AML-193 (cell line): ENCODE measurements at regions not wholly inside any gene's neighbourhood (a gene's known extent, or its start where the extent isn't known, plus 50 kb on each side); places are given as distances from the start of the nearest gene placed in this dataset.
"Not testable (repeated sequence)": the region's sequence is repeated elsewhere in the genome, so short reads cannot be mapped to it uniquely, and the experiment has no call there.

Source experiments
- DNase-seq, 2 experiments: peaks; one replicate each; lab custom pipeline; 2025; lab: John Stamatoyannopoulos, UW

DNA sequence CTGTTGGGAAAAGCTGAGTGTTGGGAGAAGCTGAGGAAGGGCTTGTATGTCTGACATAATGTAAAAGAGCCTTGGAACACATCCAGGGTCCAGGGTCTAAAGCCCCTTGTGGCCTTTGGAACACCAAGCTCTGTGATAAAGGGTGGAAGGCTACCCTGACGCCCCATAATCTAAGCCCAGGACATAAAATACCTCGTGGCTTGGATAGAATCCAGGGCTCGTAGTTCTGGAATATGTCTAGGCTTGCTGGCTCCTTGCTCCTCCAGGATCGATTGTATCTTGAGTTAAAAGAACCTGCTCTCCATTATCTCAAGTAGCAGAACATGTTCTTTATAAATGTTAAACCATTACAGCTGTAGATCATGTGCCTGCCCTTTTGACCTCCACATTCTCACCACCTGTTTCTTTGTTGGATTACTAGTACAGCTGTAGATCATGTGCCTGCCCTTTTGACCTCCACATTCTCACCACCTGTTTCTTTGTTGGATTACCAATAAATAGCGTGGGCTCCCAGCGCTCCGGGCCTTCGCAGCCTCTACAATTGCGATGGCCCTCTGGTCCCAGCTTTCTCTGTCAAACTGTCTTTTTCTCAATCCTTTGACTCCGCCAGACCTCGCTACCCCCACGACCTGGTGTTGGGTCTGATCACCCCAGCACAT is 246.9 kb upstream of the KCNH7 start:
- DNase-seq, result not testable (repeated sequence)

DNA sequence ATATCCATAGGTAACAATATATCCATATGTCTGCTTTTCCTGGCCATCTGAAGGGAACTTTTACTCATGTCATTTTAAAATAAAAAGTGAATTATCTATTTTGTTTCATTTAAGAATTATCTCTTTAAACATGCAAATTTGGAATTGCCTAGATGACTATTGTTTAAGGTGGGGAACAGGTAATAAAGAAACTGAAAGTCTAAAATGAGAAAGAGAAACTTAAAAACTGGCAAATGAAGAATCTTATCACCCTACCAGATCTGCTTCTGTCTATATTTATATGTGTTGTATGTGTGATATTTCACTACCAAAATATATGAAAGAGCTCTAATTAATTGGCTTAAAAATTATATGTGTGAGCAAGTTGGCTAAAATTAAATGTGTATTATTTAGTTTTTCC is 243.2 kb upstream of the KCNH7 start:
- DNase-seq, result no peak

GRCh38 chr2:163077241-163077640 is 238.7 kb upstream of the KCNH7 start:
- DNase-seq, result peak; percentile 61 to 75

DNA sequence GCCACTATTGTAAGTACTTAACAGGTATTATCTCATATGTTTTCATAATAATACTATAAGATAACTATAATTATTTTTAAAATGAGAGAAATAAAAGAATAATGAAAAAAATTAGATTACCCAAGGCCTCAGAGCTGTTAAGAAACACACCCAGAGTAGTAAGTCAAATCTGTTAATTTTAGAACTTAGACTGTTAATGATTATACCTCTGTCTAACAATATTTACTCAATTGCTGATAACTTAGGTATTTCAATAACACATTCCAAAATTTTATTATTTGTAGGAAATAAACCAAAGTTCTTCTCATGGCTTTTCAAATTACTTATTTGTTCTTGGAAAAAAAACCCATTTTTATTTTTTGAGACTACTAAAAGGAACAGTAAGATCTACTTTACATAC is 227.5 kb upstream of the KCNH7 start:
- DNase-seq, result no peak

GRCh38 chr2:163062524-163062923 is 224.0 kb upstream of the KCNH7 start:
- DNase-seq, result no peak

GRCh38 chr2:163046615-163047014 is 208.0 kb upstream of the KCNH7 start:
- no peak for DNase-seq

GRCh38 chr2:163045830-163046229 is 207.3 kb upstream of the KCNH7 start:
- DNase-seq, result no peak

- no peak for DNase-seq
Measured at GRCh38 chr2:163044114-163044513, 205.5 kb upstream of the KCNH7 start.

- no peak for DNase-seq
Measured at GRCh38 chr2:163043201-163043600, 204.6 kb upstream of the KCNH7 start.

GRCh38 chr2:163039266-163039665 is 200.7 kb upstream of the KCNH7 start:
- DNase-seq, result no peak

DNA sequence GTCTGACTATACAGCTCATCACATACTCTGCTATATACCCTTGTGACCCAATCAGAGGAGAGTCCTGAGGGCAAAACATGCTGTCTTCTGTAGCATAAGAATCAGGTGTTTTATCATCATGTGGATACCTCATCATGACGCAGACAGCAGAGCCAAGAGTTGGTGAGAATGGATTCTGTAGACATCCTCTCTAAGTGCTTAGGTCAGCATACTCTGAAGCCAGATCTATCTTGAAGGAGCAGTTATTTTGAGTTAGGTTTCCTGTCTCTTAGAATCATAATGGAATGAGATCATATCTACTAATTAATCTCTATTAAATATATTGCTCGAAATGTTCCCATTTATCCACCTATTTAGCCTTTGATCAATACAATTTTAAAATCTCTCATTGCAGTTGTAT is 190.2 kb upstream of the KCNH7 start:
- DNase-seq, result no peak

DNA sequence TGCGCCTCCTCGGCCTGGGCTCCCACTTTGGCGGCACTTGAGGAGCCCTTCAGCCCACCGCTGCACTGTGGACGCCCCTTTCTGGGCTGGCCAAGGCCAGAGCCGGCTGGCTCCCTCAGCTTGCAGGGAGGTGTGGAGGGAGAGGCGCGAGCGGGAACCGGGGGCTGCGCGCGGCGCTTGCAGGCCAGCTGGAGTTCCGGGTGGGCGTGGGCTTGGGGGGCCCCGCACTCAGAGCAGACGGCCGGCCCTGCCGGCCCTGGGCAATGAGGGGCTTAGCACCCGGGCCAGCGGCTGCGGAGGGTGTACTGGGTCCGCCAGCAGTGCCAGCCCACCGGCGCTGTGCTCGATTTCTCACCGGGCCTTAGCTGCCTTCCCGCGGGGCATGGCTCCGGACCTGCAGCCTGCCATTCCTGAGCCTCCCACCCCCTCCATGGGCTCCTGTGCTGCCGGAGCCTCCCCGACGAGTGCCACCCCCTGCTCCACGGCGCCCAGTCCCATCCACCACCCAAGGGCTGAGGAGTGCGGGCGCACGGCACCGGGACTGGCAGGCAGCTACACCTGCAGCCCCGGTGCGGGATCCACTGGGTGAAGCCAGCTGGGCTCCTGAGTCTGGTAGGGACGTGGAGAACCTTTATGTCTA is 187.7 kb upstream of the KCNH7 start:
- DNase-seq, result not testable (repeated sequence)

GRCh38 chr2:163016882-163017281 is 178.3 kb upstream of the KCNH7 start:
- DNase-seq, result not testable (repeated sequence)

GRCh38 chr2:163011000-163011399 is 172.4 kb upstream of the KCNH7 start:
- no peak for DNase-seq

- DNase-seq, result no peak
Measured at GRCh38 chr2:163008642-163009041, 170.1 kb upstream of the KCNH7 start.

- DNase-seq, result no peak
Measured at GRCh38 chr2:162994718-162995117, 156.2 kb upstream of the KCNH7 start.

DNA sequence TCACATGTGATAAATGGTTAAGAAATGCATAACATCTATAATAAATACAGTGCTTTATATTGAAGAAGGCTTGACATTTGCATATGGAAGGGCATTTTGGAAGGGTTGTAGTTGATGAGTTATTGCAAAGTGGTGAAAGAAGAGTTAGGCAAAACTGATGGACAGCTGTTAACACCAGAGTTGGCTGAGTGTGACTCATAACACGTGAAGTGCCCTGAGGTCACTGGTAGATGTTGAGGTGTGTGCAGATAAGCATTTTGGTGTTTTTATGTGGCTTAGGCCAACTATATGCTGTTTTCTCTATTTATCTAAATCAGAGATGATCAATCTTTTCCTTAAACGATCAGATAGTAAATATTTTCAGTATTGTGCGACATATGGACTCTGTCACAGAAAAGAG is 154.3 kb upstream of the KCNH7 start:
- no peak for DNase-seq

DNA sequence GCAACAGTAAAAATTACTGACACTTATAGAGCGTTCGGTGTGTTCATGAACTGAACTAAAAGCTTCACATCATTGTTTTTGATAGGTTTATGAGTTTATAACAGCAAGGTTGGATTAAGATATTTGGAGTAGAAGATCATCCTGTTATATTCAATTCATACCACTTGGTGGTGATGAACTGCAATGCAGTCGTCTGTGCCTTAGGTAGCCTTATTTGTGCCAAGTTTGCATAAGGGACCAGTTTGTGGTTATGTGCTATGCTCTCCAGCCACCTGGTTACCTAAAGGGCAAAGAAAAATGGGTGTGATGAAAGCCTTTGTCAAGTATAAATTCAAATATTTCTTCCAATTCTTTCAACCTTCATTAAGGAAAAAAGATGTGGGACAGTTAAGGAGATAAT is 150.9 kb upstream of the KCNH7 start:
- peak; percentile 5 to 6 for DNase-seq

DNA sequence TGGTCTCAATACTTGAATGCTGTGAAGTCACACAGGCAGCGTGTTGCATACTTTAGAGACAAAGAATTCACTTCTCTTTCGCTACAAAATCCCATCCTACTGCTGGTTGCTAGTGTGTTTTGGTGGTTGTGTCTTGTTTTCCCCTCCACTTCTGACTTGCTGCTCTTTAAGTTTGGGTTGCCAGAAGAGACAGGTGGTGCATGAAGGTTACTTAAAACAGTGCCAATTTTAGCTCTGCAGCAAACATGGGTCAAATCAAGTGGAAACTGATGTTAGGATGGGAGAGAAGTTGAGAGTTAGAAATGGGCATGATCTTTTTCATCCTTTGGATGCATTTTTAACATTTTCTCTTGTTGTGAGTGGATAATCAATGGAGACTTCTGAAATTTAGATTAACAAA is 136.2 kb upstream of the KCNH7 start:
- DNase-seq, result no peak

DNA sequence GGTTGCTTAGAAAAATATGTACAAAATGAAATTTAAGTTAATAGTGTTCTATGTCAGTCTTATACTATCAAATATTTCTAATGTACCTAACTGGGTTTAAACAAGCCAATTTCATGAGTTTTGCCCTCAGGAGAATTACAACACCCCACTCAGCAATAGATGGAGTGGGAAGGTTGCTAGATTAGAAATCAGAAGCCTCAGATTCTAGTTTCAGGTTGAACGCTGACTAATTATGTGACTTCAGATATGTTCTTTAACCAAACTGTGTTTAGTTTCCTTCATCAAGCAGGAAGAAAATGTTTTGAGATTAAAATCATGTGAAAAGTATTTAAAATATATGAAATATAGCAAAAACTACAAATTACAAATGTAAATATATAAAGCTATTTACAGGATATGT is 133.8 kb upstream of the KCNH7 start:
- DNase-seq, result no peak

DNA sequence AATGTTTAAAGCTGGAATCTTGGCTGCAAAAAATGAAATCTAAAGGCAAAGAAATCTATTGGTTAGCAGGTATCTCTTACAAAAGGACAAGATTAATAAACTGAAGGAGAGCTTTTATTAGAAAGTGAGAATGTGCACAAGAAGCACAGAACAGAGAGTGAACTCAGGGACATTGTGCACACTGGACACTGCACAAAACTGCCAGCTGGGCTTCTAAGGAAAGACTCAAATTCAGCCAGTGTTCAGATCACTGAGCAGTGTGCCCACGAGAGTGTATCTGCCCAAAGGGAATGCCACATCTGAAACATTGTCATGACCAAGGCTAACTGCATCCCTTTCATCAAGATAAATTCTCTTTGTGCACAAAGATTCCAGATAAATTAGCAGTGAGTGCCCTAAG is 129.7 kb upstream of the KCNH7 start:
- DNase-seq, result no peak

GRCh38 chr2:162967811-162968210 is 129.2 kb upstream of the KCNH7 start:
- no peak for DNase-seq

DNA sequence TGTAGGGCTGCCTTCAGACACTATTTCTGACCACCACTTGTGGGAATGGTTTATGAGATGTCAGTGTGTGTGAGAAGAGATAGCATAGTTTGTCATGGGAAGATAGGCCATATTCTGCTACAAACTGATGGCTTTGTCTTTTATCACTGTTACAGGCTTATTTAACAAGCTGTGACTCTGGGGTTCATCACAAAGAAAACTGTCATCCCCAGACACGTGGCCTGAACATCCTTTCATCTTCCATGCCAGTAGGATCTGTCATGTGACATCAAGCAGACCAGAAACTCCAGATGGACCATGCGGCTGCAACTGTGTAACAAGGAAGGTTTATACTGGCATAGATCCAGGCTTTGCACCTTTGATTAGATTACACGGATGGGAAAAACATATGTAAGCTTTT is 128.6 kb upstream of the KCNH7 start:
- no peak for DNase-seq

- no peak for DNase-seq
Measured at GRCh38 chr2:162965191-162965590, 126.6 kb upstream of the KCNH7 start.
